ENCODE measurements at regions not wholly inside any gene's neighbourhood (a gene's known extent, or its start where the extent isn't known, plus 50 kb on each side); places are given as distances from the start of the nearest gene placed in this dataset.

- H2BK120ac ChIP-seq (ENCODE audit: low read depth, low read length): no peak overlapping the region
- H3K4ac ChIP-seq (ENCODE audit: low read depth in 1 of 2, low read length in 2 of 2): no peak overlapping the region
- H2BK5ac ChIP-seq (ENCODE audit: low read depth, low read length, poor library complexity, severe bottlenecking): no peak overlapping the region
- H3K23ac ChIP-seq (ENCODE audit: low read length in 2 of 2): no peak overlapping the region
- H4K8ac ChIP-seq (ENCODE audit: low read length): no peak overlapping the region
- H3K27me3 ChIP-seq (ENCODE audit: control insufficient read depth in 1 of 2, insufficient read depth in 1 of 2, low read length in 2 of 2): no peaks in the 10 kb centered on the region
- no peak overlapping the region for H2BK12ac ChIP-seq (ENCODE audit: low read length in 2 of 2)
- no peak overlapping the region for H4K91ac ChIP-seq (ENCODE audit: low read length)
- no peak overlapping the region for H3K4me3 ChIP-seq (ENCODE audit: insufficient read depth in 1 of 2, low read depth in 1 of 2, low read length in 2 of 2)
- no peak overlapping the region for H2AK5ac ChIP-seq (ENCODE audit: low read length, severe bottlenecking)
- H3K9me3 ChIP-seq (ENCODE audit: control insufficient read depth, low read length): no peaks in the 10 kb centered on the region
- no peak overlapping the region for H2BK15ac ChIP-seq (ENCODE audit: low read depth, poor library complexity, severe bottlenecking)
- H3K4me2 ChIP-seq (ENCODE audit: low read length, poor library complexity, severe bottlenecking): no peak overlapping the region
- no peaks in the 10 kb centered on the region for H3K4me1 ChIP-seq (ENCODE audit: control insufficient read depth, insufficient read depth, low read depth, low read length)
- no peaks in the 10 kb centered on the region for H3K36me3 ChIP-seq (ENCODE audit: control insufficient read depth in 1 of 2, insufficient read depth in 2 of 2, low read depth in 1 of 2, low read length in 2 of 2)
- no peak overlapping the region for H2AFZ ChIP-seq (ENCODE audit: low read depth, low read length)
- H3K79me1 ChIP-seq (replicated peaks; ENCODE audit: low read length, poor library complexity, severe bottlenecking): no peaks in the 10 kb centered on the region
- H3K27ac ChIP-seq (ENCODE audit: low read length, poor library complexity, severe bottlenecking): no peak overlapping the region
- H3K14ac ChIP-seq (ENCODE audit: low read length in 2 of 2): no peak overlapping the region
- DNase-seq: no peak
- 98% methylated on average over 4 of the region's 4 CpGs for WGBS
- no peak overlapping the region for H3K18ac ChIP-seq (ENCODE audit: low read depth in 1 of 2, low read length in 2 of 2)
- no peak overlapping the region for H3K9ac ChIP-seq (ENCODE audit: low read length)
Measured at GRCh38 chr2:204306667-204307066, 238.6 kb upstream of the PARD3B start.

GRCh38 chr2:204312105-204312504, 233.2 kb upstream of the PARD3B start:
- Histone ChIP-seq H3K4me1 (ENCODE audit: control insufficient read depth, insufficient read depth, low read depth, low read length) (no peaks in the 10 kb centered on the region), H3K9me3 (ENCODE audit: control insufficient read depth, low read length) (no peaks in the 10 kb centered on the region), H4K91ac (ENCODE audit: low read length) (no peak overlapping the region), H3K18ac (ENCODE audit: low read depth in 1 of 2, low read length in 2 of 2) (no peak overlapping the region), H2AK5ac (ENCODE audit: low read length, severe bottlenecking) (no peak overlapping the region), H4K8ac (ENCODE audit: low read length) (no peak overlapping the region), H2BK5ac (ENCODE audit: low read depth, low read length, poor library complexity, severe bottlenecking) (no peak overlapping the region), H3K14ac (ENCODE audit: low read length in 2 of 2) (no peak overlapping the region), H2BK15ac (ENCODE audit: low read depth, poor library complexity, severe bottlenecking) (no peak overlapping the region), H3K36me3 (ENCODE audit: control insufficient read depth in 1 of 2, insufficient read depth in 2 of 2, low read depth in 1 of 2, low read length in 2 of 2) (no peaks in the 10 kb centered on the region), H3K79me1 (replicated peaks; ENCODE audit: low read length, poor library complexity, severe bottlenecking) (no peaks in the 10 kb centered on the region), H3K9ac (ENCODE audit: low read length) (no peak overlapping the region), H3K4ac (ENCODE audit: low read depth in 1 of 2, low read length in 2 of 2) (no peak overlapping the region), H3K23ac (ENCODE audit: low read length in 2 of 2) (no peak overlapping the region), H2BK120ac (ENCODE audit: low read depth, low read length) (no peak overlapping the region), H3K4me3 (ENCODE audit: insufficient read depth in 1 of 2, low read depth in 1 of 2, low read length in 2 of 2) (no peak overlapping the region), H2AFZ (ENCODE audit: low read depth, low read length) (no peak overlapping the region), H2BK12ac (ENCODE audit: low read length in 2 of 2) (no peak overlapping the region), H3K4me2 (ENCODE audit: low read length, poor library complexity, severe bottlenecking) (no peak overlapping the region), H3K27ac (ENCODE audit: low read length, poor library complexity, severe bottlenecking) (no peak overlapping the region), H3K27me3 (ENCODE audit: control insufficient read depth in 1 of 2, insufficient read depth in 1 of 2, low read length in 2 of 2) (peaks cover 0 to 4% of the 10 kb centered on the region in 2 experiments)
- DNase-seq: no peak
- WGBS: 55% methylated on average over 8 of the region's 8 CpGs

GRCh38 chr2:204313256-204313655, 232.0 kb upstream of the PARD3B start:
- Histone ChIP-seq H3K18ac (ENCODE audit: low read depth in 1 of 2, low read length in 2 of 2) (peak overlapping the region in 1 of 2 experiments; percentile 35), H2BK120ac (ENCODE audit: low read depth, low read length) (no peak overlapping the region), H3K4me3 (ENCODE audit: insufficient read depth in 1 of 2, low read depth in 1 of 2, low read length in 2 of 2) (no peak overlapping the region), H3K4me2 (ENCODE audit: low read length, poor library complexity, severe bottlenecking) (no peak overlapping the region), H2BK5ac (ENCODE audit: low read depth, low read length, poor library complexity, severe bottlenecking) (no peak overlapping the region), H3K14ac (ENCODE audit: low read length in 2 of 2) (no peak overlapping the region), H2AFZ (ENCODE audit: low read depth, low read length) (no peak overlapping the region), H3K79me1 (replicated peaks; ENCODE audit: low read length, poor library complexity, severe bottlenecking) (no peaks in the 10 kb centered on the region), H4K8ac (ENCODE audit: low read length) (no peak overlapping the region), H3K36me3 (ENCODE audit: control insufficient read depth in 1 of 2, insufficient read depth in 2 of 2, low read depth in 1 of 2, low read length in 2 of 2) (no peaks in the 10 kb centered on the region), H4K91ac (ENCODE audit: low read length) (no peak overlapping the region), H3K9me3 (ENCODE audit: control insufficient read depth, low read length) (no peaks in the 10 kb centered on the region), H2AK5ac (ENCODE audit: low read length, severe bottlenecking) (no peak overlapping the region), H3K27me3 (ENCODE audit: control insufficient read depth in 1 of 2, insufficient read depth in 1 of 2, low read length in 2 of 2) (peaks cover 0 to 4% of the 10 kb centered on the region in 2 experiments), H3K4ac (ENCODE audit: low read depth in 1 of 2, low read length in 2 of 2) (no peak overlapping the region), H2BK15ac (ENCODE audit: low read depth, poor library complexity, severe bottlenecking) (no peak overlapping the region), H2BK12ac (ENCODE audit: low read length in 2 of 2) (no peak overlapping the region), H3K23ac (ENCODE audit: low read length in 2 of 2) (no peak overlapping the region), H3K27ac (ENCODE audit: low read length, poor library complexity, severe bottlenecking) (no peak overlapping the region), H3K9ac (ENCODE audit: low read length) (no peak overlapping the region), H3K4me1 (ENCODE audit: control insufficient read depth, insufficient read depth, low read depth, low read length) (no peaks in the 10 kb centered on the region)
- no CpG with 5 or more reads among the region's 1 CpG for WGBS
- no peak for DNase-seq

- H3K18ac ChIP-seq (ENCODE audit: low read depth in 1 of 2, low read length in 2 of 2): no peak overlapping the region
- no peak overlapping the region for H3K27ac ChIP-seq (ENCODE audit: low read length, poor library complexity, severe bottlenecking)
- H3K4me1 ChIP-seq (ENCODE audit: control insufficient read depth, insufficient read depth, low read depth, low read length): no peaks in the 10 kb centered on the region
- H2AK5ac ChIP-seq (ENCODE audit: low read length, severe bottlenecking): no peak overlapping the region
- no peaks in the 10 kb centered on the region for H3K36me3 ChIP-seq (ENCODE audit: control insufficient read depth in 1 of 2, insufficient read depth in 2 of 2, low read depth in 1 of 2, low read length in 2 of 2)
- peak overlapping the region in 1 of 2 experiments; percentile 2 for H3K23ac ChIP-seq (ENCODE audit: low read length in 2 of 2)
- H3K14ac ChIP-seq (ENCODE audit: low read length in 2 of 2): no peak overlapping the region
- H3K4me2 ChIP-seq (ENCODE audit: low read length, poor library complexity, severe bottlenecking): no peak overlapping the region
- no peak overlapping the region for H3K9ac ChIP-seq (ENCODE audit: low read length)
- H2BK12ac ChIP-seq (ENCODE audit: low read length in 2 of 2): no peak overlapping the region
- no peak overlapping the region for H2BK120ac ChIP-seq (ENCODE audit: low read depth, low read length)
- H2AFZ ChIP-seq (ENCODE audit: low read depth, low read length): no peak overlapping the region
- no peaks in the 10 kb centered on the region for H3K9me3 ChIP-seq (ENCODE audit: control insufficient read depth, low read length)
- WGBS: 66% methylated on average over 13 of the region's 13 CpGs
- DNase-seq: no peak
- H4K91ac ChIP-seq (ENCODE audit: low read length): no peak overlapping the region
- H2BK15ac ChIP-seq (ENCODE audit: low read depth, poor library complexity, severe bottlenecking): no peak overlapping the region
- H4K8ac ChIP-seq (ENCODE audit: low read length): no peak overlapping the region
- H3K4me3 ChIP-seq (ENCODE audit: insufficient read depth in 1 of 2, low read depth in 1 of 2, low read length in 2 of 2): peak overlapping the region in 1 of 2 experiments; percentile 13
- no peak overlapping the region for H3K4ac ChIP-seq (ENCODE audit: low read depth in 1 of 2, low read length in 2 of 2)
- H3K27me3 ChIP-seq (ENCODE audit: control insufficient read depth in 1 of 2, insufficient read depth in 1 of 2, low read length in 2 of 2): peaks cover 0 to 4% of the 10 kb centered on the region in 2 experiments
- H3K79me1 ChIP-seq (replicated peaks; ENCODE audit: low read length, poor library complexity, severe bottlenecking): no peaks in the 10 kb centered on the region
- H2BK5ac ChIP-seq (ENCODE audit: low read depth, low read length, poor library complexity, severe bottlenecking): no peak overlapping the region
Measured at GRCh38 chr2:204315236-204315662, 230.0 kb upstream of the PARD3B start.

Measured in mesenchymal stem cell (in vitro differentiated cells and primary cell).